ENCODE measurements at regions not wholly inside any gene's neighbourhood (a gene's known extent, or its start where the extent isn't known, plus 50 kb on each side); places are given as distances from the start of the nearest gene placed in this dataset.

- Histone ChIP-seq H3K4me2 (ENCODE audit: low read length) (no peak overlapping the region), H3K27me3 (ENCODE audit: insufficient read depth, low read length) (no peaks in the 10 kb centered on the region), H3F3A (ENCODE audit: insufficient read depth, low read length) (no peaks in the 10 kb centered on the region), H3K9me3 (ENCODE audit: low read length) (no peaks in the 10 kb centered on the region), H3K27ac (ENCODE audit: low read depth, low read length, poor library complexity, severe bottlenecking) (no peak overlapping the region), H3K4me1 (ENCODE audit: insufficient read depth, low read length, severe bottlenecking) (no peaks in the 10 kb centered on the region), H3K9me2 (ENCODE audit: low read depth, low read length) (no peaks in the 10 kb centered on the region), H3K79me2 (ENCODE audit: insufficient read depth, low read length) (no peaks in the 10 kb centered on the region), H4K20me1 (ENCODE audit: insufficient read depth, low read length) (no peaks in the 10 kb centered on the region), H2AFZ (ENCODE audit: low read length) (no peak overlapping the region), H3K36me3 (ENCODE audit: insufficient read depth, low read length) (no peaks in the 10 kb centered on the region), H3K9ac (ENCODE audit: low read length) (no peak overlapping the region), H3K4me3 (ENCODE audit: low read depth, low read length, poor library complexity, severe bottlenecking) (no peak overlapping the region)
- TF ChIP-seq CTCF (IDR thresholded peaks at IDR 0.05; ENCODE audit: low read length) (no peak), EZH2 (IDR thresholded peaks at IDR 0.05; ENCODE audit: borderline replicate concordance, low read length) (no peak)
Observed at GRCh38 chr9:89797937-89798455, 193.2 kb downstream of the GADD45G start.

- no peak overlapping the region for H2AFZ ChIP-seq (ENCODE audit: low read length)
- no peak overlapping the region for H3K4me2 ChIP-seq (ENCODE audit: low read length)
- H3F3A ChIP-seq (ENCODE audit: insufficient read depth, low read length), result no peaks in the 10 kb centered on the region
- no peaks in the 10 kb centered on the region for H3K79me2 ChIP-seq (ENCODE audit: insufficient read depth, low read length)
- no peaks in the 10 kb centered on the region for H3K9me3 ChIP-seq (ENCODE audit: low read length)
- H3K36me3 ChIP-seq (ENCODE audit: insufficient read depth, low read length), result no peaks in the 10 kb centered on the region
- no peaks in the 10 kb centered on the region for H4K20me1 ChIP-seq (ENCODE audit: insufficient read depth, low read length)
- H3K4me3 ChIP-seq (ENCODE audit: low read depth, low read length, poor library complexity, severe bottlenecking), result no peak overlapping the region
- no peaks in the 10 kb centered on the region for H3K4me1 ChIP-seq (ENCODE audit: insufficient read depth, low read length, severe bottlenecking)
- no peak overlapping the region for H3K9ac ChIP-seq (ENCODE audit: low read length)
- no peaks in the 10 kb centered on the region for H3K9me2 ChIP-seq (ENCODE audit: low read depth, low read length)
- no peak overlapping the region for H3K27ac ChIP-seq (ENCODE audit: low read depth, low read length, poor library complexity, severe bottlenecking)
- TF ChIP-seq CTCF (IDR thresholded peaks at IDR 0.05; ENCODE audit: low read length), result no peak
- no peak for TF ChIP-seq EZH2 (IDR thresholded peaks at IDR 0.05; ENCODE audit: borderline replicate concordance, low read length)
- H3K27me3 ChIP-seq (ENCODE audit: insufficient read depth, low read length), result no peaks in the 10 kb centered on the region
Observed at GRCh38 chr9:89798547-89799120, 193.8 kb downstream of the GADD45G start.

- H4K20me1 ChIP-seq (ENCODE audit: insufficient read depth, low read length), result no peaks in the 10 kb centered on the region
- H3K9me2 ChIP-seq (ENCODE audit: low read depth, low read length), result no peaks in the 10 kb centered on the region
- H3K4me2 ChIP-seq (ENCODE audit: low read length), result no peak overlapping the region
- H2AFZ ChIP-seq (ENCODE audit: low read length), result no peak overlapping the region
- no peak overlapping the region for H3K9ac ChIP-seq (ENCODE audit: low read length)
- no peaks in the 10 kb centered on the region for H3K4me1 ChIP-seq (ENCODE audit: insufficient read depth, low read length, severe bottlenecking)
- H3K36me3 ChIP-seq (ENCODE audit: insufficient read depth, low read length), result no peaks in the 10 kb centered on the region
- H3K27me3 ChIP-seq (ENCODE audit: insufficient read depth, low read length), result no peaks in the 10 kb centered on the region
- H3F3A ChIP-seq (ENCODE audit: insufficient read depth, low read length), result no peaks in the 10 kb centered on the region
- no peaks in the 10 kb centered on the region for H3K9me3 ChIP-seq (ENCODE audit: low read length)
- no peak overlapping the region for H3K27ac ChIP-seq (ENCODE audit: low read depth, low read length, poor library complexity, severe bottlenecking)
- TF ChIP-seq CTCF (IDR thresholded peaks at IDR 0.05; ENCODE audit: low read length) (no peak), EZH2 (IDR thresholded peaks at IDR 0.05; ENCODE audit: borderline replicate concordance, low read length) (no peak)
- no peak overlapping the region for H3K4me3 ChIP-seq (ENCODE audit: low read depth, low read length, poor library complexity, severe bottlenecking)
- no peaks in the 10 kb centered on the region for H3K79me2 ChIP-seq (ENCODE audit: insufficient read depth, low read length)
Observed at GRCh38 chr9:89799221-89799620, 194.4 kb downstream of the GADD45G start.

All from OCI-LY1 (cell line).